ENCODE measurements at regions not wholly inside any gene's neighbourhood (a gene's known extent, or its start where the extent isn't known, plus 50 kb on each side); places are given as distances from the start of the nearest gene placed in this dataset.
"Not testable (repeated sequence)": the region's sequence is repeated elsewhere in the genome, so short reads cannot be mapped to it uniquely, and the experiment has no call there.

- TF ChIP-seq CTCF, EZH2, EZH2phosphoT487 (IDR thresholded peaks at IDR 0.05): not testable (repeated sequence)
Observed at GRCh38 chrX:34841205-34841604, 101.4 kb upstream of the FAM47B start.

All from neural progenitor cell (in vitro differentiated cells).